HTR-8/SVneo (cell line): ENCODE measurements at regions not wholly inside any gene's neighbourhood (a gene's known extent, or its start where the extent isn't known, plus 50 kb on each side); places are given as distances from the start of the nearest gene placed in this dataset.
A peak's percentile ranks its signal among the peaks of the same experiment; 100 is the strongest.

Source experiments
- DNase-seq: peaks from one replicate; pipeline ENCODE4 v3.0.0; 2011; ENCODE audit warnings: low spot score, mixed read lengths; ENCODE audit not compliant: insufficient read length
- FAIRE-seq: peaks from 2 replicates; lab custom pipeline; 2011; peaks lifted over from hg19 to GRCh38; lab: Jason Lieb, UNC

DNA sequence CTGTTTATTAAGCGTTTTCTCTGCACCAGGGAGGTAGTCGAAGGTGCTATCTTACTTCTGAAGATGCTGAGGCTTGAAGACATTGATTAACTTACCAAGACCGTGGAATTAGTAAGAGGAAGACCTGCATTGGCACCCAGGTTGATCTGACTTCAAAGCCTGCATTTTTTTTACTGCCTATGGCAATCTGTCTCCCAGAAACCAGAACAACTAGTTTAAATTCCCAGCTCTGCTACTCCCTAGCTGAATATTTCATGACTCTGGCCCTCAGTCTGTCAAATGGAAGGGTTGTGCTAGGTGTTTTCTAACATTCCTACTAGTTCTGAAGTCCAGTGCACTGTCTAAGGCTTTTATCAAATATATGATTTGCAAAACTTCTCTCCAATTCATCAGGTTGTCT, 52.0 kb upstream of the GRAMD1B start:
- FAIRE-seq (no peak), DNase-seq (no peak)

DNA sequence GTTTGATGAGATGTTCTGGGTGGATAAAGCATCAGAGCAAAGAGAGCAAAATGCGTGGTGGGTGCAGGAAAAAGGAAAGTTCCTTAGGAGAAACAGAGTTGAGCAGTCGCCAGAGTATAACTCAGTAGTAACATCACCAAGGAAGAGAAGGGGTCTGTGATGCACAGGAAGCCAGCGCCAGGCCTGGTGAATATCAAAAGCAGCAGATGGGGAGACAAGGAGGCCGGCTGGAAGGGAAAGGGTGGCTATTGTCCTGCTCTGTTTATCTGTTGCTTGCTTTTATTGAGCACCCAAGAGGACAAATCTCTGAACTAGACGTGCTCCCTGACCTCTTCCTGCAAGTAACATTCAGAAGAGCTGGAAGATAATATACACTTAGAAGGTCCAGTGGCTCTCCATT, 52.7 kb upstream of the GRAMD1B start:
- FAIRE-seq (no peak), DNase-seq (no peak)

DNA sequence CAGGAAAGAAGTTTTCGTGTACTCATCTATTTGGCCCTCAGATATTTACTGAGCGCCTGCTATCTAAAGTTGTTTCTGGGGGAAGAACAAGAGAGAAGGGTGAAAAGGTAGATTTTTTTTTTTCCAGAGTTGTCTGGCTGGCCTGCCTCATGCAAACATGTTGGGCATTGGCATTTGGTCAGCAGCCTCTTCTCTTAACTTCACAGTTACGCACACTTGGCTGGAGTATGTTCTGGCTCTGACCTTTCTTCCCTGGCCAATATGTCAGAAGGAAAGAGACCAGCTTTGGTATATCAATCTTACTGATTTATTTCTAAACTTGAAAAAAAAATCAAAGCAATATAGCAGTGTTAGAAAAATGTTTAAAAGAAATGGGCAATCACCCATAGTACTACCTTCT, 54.2 kb upstream of the GRAMD1B start:
- DNase-seq (no peak), FAIRE-seq (no peak)

DNA sequence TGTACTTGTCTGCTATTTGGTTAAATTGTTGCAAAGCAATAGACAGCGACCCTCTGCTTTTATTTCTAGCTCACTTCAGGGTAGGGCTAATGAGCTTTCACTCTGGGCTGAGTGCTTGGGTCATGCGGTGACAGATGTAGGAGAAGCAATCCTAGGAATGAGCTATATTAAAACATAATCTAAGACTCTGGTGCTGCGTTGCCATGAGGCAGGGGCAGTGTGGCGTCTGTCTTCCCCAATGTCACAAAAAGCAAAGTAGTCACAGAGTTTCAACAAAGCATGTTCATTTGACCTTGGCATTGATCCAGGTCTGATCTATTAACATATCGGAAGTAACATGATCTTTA, 55.5 kb upstream of the GRAMD1B start:
- no peak for FAIRE-seq
- DNase-seq: no peak

DNA sequence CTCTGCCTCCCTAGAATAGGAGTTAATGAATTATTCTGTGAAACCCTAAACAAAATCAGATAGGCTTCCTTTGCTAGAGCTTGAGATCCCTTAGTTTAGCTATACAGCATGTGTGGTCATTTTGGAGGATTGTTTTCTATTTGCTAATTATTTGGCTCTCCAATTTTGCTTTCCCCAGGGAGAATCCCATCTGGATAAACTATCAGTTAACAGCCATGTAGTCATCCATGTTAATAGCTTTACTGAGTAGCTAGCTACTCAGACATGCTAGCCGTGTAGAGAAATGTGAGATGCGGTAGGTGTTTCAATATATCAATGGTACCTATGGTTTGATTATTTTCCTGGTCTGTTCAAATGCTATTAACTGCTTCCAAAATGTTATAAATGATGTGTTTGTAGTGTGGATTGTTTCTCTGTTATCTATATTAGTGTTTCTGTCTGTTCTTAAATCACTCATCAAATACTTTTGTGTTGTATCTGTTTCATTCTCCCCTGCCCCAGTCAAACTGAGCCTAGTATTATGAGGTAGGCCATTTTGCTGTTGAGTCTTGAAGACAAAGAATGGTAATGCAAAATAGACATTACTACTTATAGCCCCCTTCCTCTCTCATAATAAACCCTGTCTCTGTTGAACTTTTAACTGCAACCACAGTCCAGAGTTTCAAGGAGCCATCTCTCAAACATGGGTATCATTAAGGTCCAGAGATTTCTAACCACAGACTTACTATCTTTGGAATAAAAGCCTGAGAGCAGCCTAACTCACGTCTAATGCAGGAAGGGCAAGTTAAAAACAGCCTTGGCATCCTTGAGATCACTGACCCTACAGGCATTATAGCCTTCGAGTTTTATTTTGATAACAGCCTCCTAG, 56.1 kb upstream of the GRAMD1B start:
- FAIRE-seq (no peak), DNase-seq (no peak)

DNA sequence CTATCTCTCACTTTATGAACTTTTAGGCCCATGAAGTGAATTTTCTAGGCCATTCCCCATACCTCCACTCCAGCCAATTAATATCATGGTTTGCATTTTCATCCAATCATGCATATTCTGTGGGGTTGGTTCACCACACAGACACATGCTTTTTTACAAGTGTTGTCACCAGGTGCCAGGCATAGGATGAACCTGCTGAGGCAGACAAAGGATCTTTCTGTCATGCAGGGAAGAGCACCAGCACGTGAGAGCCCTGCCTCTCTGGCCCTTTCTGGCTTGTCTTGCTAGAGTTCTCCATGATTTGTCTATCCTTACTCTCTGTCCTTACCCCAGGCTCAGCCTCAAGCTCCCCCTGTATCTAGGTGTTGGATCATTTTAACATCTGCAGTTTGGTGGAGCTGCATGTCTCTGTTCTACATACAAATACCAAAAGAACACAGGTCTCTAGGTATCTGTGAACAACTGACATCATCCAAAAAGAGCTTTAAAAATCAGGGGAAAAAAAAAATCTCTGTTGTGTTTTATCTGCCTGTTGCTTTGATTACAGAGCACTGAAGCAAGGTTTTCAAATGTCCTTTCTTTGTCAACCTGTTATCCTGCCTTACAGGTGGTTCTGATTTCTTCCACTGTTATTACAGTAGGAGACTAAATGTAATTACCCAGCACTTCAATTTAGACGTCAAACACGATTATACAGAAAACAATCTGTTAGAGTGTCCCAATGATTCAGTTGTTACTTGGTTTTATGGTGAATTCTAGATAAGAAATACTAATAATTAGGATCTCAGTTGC, 58.4 kb upstream of the GRAMD1B start:
- DNase-seq: no peak
- no peak for FAIRE-seq

DNA sequence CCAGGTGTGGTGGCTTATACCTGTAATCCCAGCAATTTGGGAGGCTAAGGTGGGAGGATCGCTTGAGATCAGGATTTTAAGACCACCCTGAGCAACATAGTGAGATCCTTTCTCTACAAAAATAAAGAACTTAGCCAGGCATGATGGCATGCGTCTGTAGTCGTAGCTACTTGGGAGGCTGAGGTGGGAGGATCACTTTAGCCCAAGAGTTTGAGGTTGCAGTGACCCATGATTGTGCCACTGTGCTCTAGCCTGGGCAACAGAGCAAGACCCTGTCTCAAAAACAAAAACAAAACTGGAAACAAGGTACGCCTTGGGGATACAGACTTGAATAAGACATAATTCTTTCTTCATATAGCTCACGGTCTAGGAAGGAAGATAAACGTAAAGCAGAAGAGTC, 63.1 kb upstream of the GRAMD1B start:
- DNase-seq (no peak), FAIRE-seq (no peak)

DNA sequence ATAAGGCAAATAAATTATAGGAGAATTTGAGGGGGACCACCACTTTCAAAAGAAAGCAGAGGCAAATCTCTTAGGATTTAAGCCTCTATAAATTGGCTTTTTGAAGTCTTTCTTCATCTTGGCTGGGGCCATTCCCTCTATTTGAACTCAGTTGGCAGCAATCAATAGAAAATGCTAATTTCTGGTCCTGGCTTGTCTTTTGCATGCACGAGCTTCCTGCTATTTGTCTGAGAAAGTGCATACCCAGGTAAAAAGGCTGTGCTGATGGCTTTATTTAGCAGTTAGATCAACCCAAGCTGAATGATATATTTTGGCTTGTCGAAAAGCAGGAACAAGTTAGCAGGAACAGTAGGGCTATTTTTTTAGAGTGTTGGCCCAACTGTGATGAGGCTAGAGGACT, 64.1 kb upstream of the GRAMD1B start:
- no peak for DNase-seq
- no peak for FAIRE-seq

DNA sequence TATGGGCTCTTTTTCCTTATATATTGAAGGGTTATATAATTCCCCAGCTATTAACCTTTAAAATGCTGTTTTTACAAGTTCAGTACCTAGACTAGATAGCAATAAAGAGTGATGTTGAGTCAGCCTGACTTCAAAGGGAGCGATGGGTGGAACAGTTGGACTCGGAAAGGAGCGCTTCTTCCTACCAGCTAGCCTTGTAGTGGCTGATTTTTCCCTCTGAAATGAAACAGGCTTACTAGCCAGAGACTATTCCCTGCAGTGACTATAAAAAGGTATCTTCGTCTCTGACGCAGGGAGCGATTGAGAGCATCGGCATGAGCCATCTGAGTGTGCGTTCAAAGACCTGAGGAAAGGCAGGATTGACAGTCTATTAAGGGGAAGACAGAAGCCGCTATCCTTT, 66.0 kb upstream of the GRAMD1B start:
- DNase-seq: no peak
- no peak for FAIRE-seq

DNA sequence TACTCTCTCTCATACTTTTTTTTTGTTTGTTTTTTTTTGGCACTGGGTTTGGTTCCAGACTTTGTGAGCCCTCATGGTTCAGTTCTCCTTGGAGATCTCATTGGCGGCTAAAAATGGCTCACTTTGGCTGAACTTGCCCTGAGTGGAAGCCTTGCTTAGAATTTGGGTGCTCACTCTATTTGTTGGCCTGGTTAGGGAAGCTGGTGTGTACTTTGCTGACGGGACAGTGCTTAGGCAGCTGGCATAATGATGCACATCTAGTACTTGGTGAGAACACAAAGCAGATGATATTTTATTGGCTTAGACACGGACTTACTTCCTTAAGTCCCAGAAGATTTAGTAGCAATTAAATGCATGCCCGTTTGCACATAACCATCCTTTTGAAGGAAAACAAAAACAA, 66.5 kb upstream of the GRAMD1B start:
- FAIRE-seq (no peak), DNase-seq (no peak)

DNA sequence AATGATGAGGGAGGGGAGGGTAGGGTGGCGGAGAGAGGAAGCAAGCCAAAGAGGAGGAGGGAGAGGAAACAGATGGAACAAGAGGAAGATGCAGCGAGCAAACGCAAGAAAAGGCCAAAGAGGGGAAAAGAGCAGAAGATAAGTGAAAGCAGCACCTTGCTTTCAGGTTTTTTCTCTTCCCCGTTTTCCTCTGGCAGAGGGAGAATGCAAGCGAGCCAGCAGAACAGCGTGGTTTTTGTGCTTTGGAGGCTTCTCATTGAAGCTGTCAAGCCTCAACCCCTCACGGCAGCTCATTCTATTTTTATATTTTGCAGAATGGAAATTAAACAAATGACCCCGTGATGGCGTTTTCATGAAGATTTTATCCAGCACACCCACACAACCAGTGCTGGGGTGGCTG, 67.1 kb upstream of the GRAMD1B start:
- DNase-seq (no peak), FAIRE-seq (no peak)

DNA sequence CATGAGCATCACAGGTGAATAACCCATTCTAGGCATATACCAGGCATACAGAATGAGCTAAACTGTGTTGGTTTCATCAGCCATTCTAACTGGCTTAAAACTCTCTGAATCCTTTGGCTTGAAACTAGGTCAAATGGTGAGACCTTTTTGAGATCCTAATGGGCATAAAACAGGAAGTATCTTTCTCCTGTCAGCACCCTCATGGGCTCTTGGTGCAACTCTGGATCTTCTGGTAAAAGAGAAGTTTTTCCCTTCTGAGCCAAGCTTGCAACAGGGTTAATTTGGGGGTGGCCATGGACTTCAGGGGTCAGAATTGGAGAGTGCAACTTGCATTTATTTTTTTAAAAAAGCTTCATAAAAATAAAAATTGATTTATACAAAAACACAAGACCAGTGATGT, 67.9 kb upstream of the GRAMD1B start:
- DNase-seq (no peak), FAIRE-seq (no peak)

DNA sequence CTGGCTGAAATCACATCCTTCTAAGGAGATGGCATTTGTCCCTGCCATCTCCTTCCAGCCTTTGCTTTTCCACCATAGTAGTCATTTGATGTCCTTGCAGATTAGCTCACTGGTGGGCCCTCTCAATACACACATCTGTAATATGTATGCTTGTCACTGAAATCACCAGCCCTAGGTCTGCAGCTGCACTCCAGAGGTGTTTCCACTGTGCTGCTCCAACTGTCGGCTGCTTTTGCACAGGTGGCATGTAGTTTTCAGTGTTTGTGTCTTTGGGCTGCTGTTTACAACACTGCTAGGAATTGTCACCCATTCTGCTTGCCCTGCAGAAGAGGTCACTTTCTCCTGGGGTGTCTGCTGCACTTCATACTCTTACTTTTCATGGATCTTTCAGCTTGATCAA, 69.0 kb upstream of the GRAMD1B start:
- no peak for FAIRE-seq
- no peak for DNase-seq

DNA sequence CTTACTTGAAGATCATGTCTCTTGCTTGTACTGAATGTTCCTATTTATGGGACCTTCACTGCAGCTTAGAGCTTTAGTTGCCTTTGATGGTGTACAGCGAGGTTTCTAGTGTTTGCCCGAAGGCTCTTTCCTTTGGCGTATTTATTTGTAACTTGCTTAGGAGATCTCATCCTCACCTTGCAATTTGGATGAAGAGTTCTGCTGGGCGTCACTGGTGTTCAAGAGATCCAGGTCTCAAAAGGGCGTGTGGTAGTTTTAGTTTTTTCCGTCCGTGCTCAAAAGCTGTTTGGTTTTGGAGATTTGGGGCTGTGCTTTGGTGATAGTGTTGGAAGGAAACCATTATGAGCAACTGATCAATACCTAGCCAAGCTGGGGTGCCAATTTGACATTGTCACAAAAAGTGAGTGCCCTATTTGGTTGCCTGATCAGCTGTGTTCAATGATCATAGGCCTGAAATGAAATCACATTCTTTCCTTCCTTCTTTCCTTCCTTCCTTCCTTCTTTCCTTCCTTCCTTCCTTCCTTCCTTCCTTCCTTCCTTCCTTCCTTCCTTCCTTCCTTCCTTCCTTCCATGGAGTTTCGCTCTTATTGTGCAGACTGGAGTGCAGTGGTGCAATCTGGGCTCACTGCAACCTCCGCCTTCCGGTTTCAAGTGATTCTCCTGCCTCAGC, 69.7 kb upstream of the GRAMD1B start:
- DNase-seq (no peak), FAIRE-seq (no peak)

DNA sequence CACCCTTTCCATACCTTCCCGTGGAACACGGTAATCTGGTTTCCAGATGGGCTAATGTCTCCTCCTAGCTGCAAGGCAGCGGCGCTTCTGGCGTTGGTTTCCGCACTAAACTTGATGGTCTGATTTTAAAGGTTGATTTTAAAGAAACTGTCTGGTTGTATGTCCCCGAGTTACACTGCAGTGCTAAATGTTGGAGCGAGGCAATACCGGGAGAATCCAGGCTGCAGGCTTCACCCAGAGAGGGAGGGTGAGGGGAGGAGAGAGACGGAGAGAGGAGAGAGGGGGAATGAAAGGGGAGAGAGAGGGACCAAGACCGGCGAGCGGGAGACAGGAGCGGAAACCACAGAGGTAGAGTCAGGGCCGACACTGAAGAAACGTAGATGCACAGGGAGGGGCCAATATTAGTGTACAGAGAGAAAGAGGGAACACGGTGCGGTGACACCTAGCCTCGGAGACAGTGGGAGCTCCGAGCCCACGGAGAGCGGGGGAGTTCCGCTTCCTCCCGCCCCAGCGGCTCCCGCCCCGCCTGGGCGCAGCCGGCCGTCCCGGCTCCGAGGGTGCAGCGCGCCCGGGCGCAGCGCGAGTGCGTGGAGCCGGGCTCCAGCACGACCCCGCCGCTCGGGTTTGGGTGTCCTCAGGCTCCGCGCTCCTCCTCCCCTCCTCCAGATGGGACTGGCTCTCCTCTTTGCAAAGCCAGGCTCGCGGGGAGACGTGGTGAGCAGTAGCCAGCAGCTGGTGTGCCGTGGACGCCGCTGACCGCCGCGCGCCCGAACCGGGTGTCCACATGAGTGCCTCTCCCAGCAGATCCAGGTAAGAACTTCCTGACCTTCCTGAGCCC, 71.9 kb upstream of the GRAMD1B start:
- DNase-seq: peak; percentile 47
- FAIRE-seq: peak; percentile 13

DNA sequence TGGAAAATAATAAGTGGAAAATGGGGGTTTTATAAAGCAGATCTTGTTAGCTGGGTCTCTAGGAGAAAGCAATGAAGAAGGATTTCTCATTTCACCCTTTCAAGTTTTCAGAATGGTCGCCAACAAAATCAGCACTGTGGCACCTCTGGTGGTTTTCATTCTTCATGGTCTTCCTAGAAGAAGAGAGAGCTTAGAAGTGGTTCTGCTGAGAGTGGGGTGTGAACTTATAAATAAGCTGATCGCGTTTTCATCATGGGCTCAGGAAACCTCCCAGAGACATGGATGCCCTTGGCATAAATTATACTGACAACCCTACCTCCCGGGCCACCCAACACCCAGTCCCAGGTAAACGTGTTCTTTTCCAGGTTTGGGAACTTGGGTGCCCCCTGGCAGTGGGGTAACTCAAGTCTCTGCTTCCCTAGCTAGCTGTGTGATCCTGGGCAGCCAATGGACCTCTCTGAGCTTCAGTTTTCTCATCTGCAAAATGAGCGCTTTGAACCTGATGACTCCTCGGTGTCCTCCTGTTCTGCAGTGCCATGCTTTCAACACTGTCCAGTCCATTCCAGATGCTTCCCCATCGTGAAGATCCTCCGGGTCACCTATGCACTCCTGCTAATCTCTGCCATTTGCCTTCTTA, 72.6 kb upstream of the GRAMD1B start:
- DNase-seq: no peak
- FAIRE-seq: peak; percentile 49

DNA sequence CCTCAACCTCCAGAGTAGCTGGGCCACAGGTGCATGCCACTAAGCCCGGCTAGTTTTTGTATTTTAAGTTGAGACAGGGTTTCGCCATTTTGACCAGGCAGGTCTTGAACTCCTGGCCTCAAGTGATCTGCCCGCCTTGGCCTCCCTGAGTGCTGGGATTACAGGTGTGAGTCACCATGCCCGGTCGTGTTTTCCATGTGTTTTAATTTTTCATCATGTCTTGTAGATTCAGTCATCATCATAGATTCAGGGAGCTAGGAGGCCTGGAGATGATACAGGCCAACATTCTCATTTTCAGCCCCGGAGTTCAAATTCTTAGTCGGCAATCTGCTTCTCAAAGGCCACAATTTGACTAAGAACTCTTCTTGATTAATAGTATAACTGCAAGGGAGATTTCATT, 73.5 kb upstream of the GRAMD1B start:
- FAIRE-seq: peak; percentile 42
- DNase-seq: no peak

DNA sequence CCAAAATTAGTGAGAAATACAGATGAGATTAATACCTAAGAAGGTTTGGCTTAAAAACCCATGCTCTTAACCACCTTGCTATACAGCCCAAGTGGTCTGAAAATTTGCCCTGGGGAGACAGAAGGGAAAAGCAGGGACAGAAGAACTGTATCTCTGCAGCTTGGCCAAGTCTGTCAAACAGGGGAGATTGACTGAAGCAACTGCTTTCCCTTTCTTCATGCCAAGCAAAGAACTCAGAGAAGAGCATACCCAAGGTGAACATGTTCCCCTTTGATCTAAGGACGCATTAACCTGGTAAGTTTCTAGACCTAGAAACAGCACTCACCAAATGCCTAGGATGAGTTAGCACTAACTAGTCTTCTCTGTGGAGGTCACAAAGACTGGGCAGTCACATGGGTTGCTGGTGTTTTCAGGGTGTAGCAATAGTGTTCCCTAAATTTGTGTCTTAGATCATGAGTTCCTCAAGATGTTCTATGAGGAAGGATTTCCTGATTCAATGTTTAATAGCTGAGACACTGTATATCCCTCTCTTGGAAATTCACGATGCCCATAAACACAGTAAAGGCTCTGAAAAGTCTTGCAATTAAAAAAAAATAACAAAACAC, 75.6 kb upstream of the GRAMD1B start:
- no peak for FAIRE-seq
- DNase-seq: no peak

DNA sequence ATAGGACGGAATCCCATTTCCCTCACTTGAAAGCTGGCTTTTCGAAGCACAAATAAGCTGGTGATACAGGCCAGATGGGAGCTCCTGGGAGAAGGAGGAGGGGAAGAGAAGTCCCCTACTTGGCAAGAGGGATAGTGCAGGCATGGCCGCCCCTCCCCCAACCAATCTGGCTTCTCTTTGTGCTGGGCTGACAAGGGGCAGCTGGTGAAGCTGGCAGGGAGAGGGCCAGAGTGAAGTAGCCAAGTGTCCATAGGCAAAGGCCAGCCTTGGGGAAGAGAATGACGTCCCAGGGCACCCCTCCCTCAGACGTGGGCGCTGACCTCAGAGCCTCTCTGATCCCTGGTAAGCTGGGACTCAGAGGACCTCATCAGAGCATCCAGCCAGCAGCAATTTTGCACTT, 78.7 kb upstream of the GRAMD1B start:
- FAIRE-seq (no peak), DNase-seq (no peak)
